Left lung (tissue), 4 donors: ENCODE measurements at regions not wholly inside any gene's neighbourhood (a gene's known extent, or its start where the extent isn't known, plus 50 kb on each side); places are given as distances from the start of the nearest gene placed in this dataset.

ENCODE experiments used
- ATAC-seq: fragments of 200-7000 bp; cut with Tn5 transposase; one replicate; pipeline ENCODE4 v1.9.1; 2020; ENCODE audit warnings: moderate library complexity
- DNase-seq, 4 donors: peaks; one replicate each; pipeline ENCODE4 v3.0.0-alpha.2; 2013 to 2020
- H3K27ac ChIP-seq, 2 donors: fragments of 200-600 bp; sonication (generic) in 1 of 2; one replicate each; pipeline versions ENCODE4 v1.5.0 to v1.8.0; 2020 to 2021
- H3K27me3 ChIP-seq, 2 donors: fragments of 200-600 bp; sonication (generic) in 1 of 2; one replicate each; pipeline versions ENCODE4 v1.5.0 to v1.8.0; 2020 to 2021
- H3K36me3 ChIP-seq, 2 donors: fragments of 200-600 bp; sonication (generic) in 1 of 2; one replicate each; pipeline versions ENCODE4 v1.5.0 to v1.8.0; 2020 to 2021
- H3K4me1 ChIP-seq, 2 donors: fragments of 200-600 bp; one replicate each; pipeline ENCODE4 v1.8.0; 2021
- H3K4me3 ChIP-seq, 2 donors: fragments of 200-600 bp; sonication (generic) in 1 of 2; one replicate each; pipeline versions ENCODE4 v1.5.0 to v1.8.0; 2020 to 2021; ENCODE audit warnings: mild to moderate bottlenecking in 1 of 2
- H3K9me3 ChIP-seq, 2 donors: fragments of 200-600 bp; sonication (generic) in 1 of 2; one replicate each; pipeline versions ENCODE4 v1.5.0 to v1.8.0; 2020 to 2021
- CTCF ChIP-seq, 2 donors: fragments of 200-600 bp; sonication (generic) in 1 of 2; IDR thresholded peaks; one replicate each; pipeline versions ENCODE4 v1.5.0 to v1.8.0; 2021; ENCODE audit warnings: antibody characterized with exemption in 2 of 2
- intact Hi-C, 2 donors: fragments of 100-400 bp; cut with DNase I; formaldehyde crosslinking; loops; one replicate each; pipeline versions ENCODE4 v1.11.2 to v1.14.2; 2022
- donor health status: DM: no; HTN: yes; CAD: no.
- donor health status: DM: no; HTN: no; CAD: no.

- intact Hi-C loops = no loop called here
- H3K4me1 ChIP-seq = no peaks in the 10 kb centered on the region
- DNase-seq = no peak
- TF ChIP-seq CTCF (IDR thresholded peaks at IDR 0.05) = no peak
- H3K36me3 ChIP-seq = no peaks in the 10 kb centered on the region
- no peaks in the 10 kb centered on the region for H3K27me3 ChIP-seq
- no peaks in the 10 kb centered on the region for H3K9me3 ChIP-seq
- no peak overlapping the region for H3K27ac ChIP-seq
- peak; percentile 24 for ATAC-seq
- H3K4me3 ChIP-seq = no peak overlapping the region
Measured at GRCh38 chr1:81453367-81453703, 347.4 kb upstream of the ADGRL2 start.

GRCh38 chr1:81452693-81453366 is 347.9 kb upstream of the ADGRL2 start:
- no peaks in the 10 kb centered on the region for H3K36me3 ChIP-seq
- DNase-seq (no peak), ATAC-seq (no peak)
- no peak for TF ChIP-seq CTCF (IDR thresholded peaks at IDR 0.05)
- intact Hi-C loops = no loop called here
- no peaks in the 10 kb centered on the region for H3K9me3 ChIP-seq
- H3K4me3 ChIP-seq = no peak overlapping the region
- no peaks in the 10 kb centered on the region for H3K4me1 ChIP-seq
- no peaks in the 10 kb centered on the region for H3K27me3 ChIP-seq
- no peak overlapping the region for H3K27ac ChIP-seq

- Histone ChIP-seq H3K36me3 (no peaks in the 10 kb centered on the region), H3K27me3 (no peaks in the 10 kb centered on the region), H3K4me3 (no peak overlapping the region), H3K4me1 (no peaks in the 10 kb centered on the region), H3K27ac (no peak overlapping the region), H3K9me3 (no peaks in the 10 kb centered on the region)
- DNase-seq (no peak), ATAC-seq (no peak)
- TF ChIP-seq CTCF (IDR thresholded peaks at IDR 0.05) = no peak
- intact Hi-C loops = no loop called here
Measured at GRCh38 chr1:81449786-81450185, 350.9 kb upstream of the ADGRL2 start.

- Histone ChIP-seq H3K36me3 (no peaks in the 10 kb centered on the region), H3K27ac (no peak overlapping the region), H3K4me3 (no peak overlapping the region), H3K4me1 (no peaks in the 10 kb centered on the region), H3K27me3 (no peaks in the 10 kb centered on the region), H3K9me3 (no peaks in the 10 kb centered on the region)
- TF ChIP-seq CTCF (IDR thresholded peaks at IDR 0.05) = no peak
- no peak for ATAC-seq
- intact Hi-C loops = no loop called here
- no peak for DNase-seq
Measured at GRCh38 chr1:81446000-81446669, 354.6 kb upstream of the ADGRL2 start.

GRCh38 chr1:81443288-81443687 is 357.4 kb upstream of the ADGRL2 start:
- no peak for TF ChIP-seq CTCF (IDR thresholded peaks at IDR 0.05)
- intact Hi-C loops = no loop called here

More at GRCh38 chr1:81443288-81443687, 357.4 kb upstream of the ADGRL2 start:
- no peak overlapping the region for H3K27ac ChIP-seq
- no peaks in the 10 kb centered on the region for H3K27me3 ChIP-seq
- peaks cover 0 to 9% of the 10 kb centered on the region in 2 donors for H3K9me3 ChIP-seq
- no peak overlapping the region for H3K4me3 ChIP-seq
- DNase-seq = no peak
- no peaks in the 10 kb centered on the region for H3K36me3 ChIP-seq
- H3K4me1 ChIP-seq = no peaks in the 10 kb centered on the region
- no peak for ATAC-seq
